EL (cell line): ENCODE measurements at regions not wholly inside any gene's neighbourhood (a gene's known extent, or its start where the extent isn't known, plus 50 kb on each side); places are given as distances from the start of the nearest gene placed in this dataset.
"Not testable (repeated sequence)": the region's sequence is repeated elsewhere in the genome, so short reads cannot be mapped to it uniquely, and the experiment has no call there.

ENCODE experiments used
- DNase-seq: peaks from one replicate; pipeline ENCODE4 v3.0.0-alpha.2; 2016

DNA sequence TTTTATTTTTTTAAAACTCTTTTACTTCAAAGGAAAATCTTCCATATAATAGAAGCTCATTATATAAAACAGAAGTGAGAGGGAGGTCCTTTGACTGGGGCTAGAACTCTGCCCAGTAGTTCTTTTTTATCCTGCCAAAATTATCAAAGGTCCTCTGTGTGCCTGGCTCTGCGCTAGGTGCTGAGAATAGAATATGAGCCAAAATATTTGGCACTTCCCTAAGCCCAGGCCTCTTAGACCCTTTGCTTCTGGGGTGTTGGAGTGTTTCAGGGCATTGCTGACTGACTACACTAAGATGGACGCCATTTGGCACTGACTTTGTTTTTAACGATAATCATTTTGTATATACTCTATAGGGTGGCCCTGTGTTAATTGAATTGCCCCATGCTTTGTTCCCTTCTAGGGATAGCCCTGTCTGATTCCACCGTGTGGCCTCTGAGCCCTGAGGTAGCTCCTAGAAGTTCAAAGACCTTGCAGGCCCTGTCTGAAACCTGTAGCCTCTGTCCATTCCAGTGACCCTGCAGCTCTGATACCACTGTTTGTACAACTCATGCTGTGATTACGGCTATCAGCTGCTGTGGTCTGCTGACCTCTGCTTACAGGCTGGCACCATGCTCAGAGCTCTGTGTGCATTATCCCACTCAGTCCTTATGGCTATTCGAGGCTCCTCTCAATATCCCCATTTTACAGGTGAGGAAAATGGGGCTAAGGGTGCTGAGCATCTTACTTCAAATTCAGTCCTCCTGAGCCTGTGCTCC lies 84.3 kb upstream of the SHB start:
- DNase-seq, result no peak

DNA sequence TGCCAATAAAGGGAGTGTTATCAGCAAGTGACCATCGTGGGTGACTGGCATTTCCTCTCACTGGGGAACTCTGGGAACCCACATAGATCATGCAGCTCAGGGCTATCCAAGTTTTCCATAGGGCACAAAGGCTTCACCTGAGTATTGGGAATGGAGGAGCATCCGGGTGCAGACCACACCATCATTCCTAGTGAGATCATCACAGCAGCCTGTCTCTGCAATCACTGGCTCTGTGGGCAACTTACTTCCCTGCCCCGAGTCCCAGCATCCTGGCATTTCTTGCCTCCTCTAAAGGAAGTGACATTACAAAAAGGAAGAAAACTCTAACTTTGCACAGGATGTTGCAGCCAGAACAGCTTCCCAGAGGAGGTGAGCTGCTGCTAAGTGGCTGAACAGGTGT lies 80.6 kb upstream of the SHB start:
- DNase-seq, result no peak

DNA sequence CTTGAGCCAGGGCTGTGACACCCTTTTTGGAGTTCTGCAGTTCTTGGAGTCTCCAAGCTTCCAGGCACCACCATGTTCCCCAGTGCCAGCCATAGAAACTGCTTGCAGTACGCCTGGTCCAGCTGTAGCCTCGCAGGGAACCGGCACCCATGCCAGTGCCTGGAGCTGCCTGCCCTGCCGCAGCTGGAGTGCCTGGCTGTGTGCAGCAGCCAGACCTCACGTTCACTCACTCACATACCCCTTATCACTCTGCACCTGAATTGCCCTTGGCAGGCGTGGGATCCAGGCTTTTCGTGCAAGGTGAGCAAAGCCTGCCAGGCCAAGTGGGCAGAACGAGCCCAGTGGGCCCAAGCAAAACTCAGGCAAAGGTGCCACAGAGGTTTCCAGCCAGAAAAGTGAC lies 77.8 kb upstream of the SHB start:
- DNase-seq, result no peak

DNA sequence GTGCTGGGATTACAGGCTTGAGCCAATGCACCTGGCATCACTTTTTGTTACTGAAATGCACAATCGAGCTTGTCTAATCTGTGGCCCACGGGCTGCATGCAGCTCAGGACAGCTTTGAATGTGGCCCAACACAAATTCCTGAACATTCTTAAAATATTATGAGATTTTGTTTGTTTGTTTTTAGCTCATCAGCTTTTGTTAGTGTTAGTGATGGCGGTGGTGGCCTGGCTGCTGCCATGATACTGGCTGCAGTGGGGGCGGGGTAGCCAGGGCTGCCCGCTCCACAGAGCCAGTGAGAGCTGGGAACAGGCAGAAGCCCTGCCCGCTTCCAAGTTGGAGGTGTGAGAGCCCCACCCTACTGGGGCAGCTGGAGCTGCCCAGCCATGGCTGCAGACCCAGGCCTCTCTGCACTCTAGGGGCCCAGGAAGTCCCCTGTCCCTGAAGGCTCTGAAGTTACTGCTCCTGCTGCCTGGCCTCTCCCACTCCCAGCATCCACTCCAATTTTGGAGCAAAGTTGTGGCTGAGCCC lies 76.6 kb upstream of the SHB start:
- DNase-seq, result no peak

DNA sequence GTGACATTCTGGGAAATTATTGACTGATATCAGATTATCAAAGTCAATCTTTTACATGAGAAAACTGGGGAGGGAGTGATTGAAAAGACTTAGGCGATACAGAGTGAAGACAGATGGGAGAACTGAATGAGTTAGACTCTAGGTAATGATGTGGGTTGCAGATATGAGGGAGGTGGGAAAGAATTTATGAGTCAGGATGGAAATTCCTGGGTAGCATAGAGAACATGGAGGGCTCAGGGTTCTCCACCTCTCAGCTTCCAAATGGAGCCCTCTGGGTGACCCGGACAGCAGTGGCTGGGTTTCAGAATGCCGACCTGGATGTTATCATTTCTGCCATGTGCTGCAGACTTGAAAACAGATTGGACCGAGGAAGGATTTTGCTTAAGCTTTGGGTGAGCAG lies 75.4 kb upstream of the SHB start:
- peak; percentile 77 for DNase-seq

DNA sequence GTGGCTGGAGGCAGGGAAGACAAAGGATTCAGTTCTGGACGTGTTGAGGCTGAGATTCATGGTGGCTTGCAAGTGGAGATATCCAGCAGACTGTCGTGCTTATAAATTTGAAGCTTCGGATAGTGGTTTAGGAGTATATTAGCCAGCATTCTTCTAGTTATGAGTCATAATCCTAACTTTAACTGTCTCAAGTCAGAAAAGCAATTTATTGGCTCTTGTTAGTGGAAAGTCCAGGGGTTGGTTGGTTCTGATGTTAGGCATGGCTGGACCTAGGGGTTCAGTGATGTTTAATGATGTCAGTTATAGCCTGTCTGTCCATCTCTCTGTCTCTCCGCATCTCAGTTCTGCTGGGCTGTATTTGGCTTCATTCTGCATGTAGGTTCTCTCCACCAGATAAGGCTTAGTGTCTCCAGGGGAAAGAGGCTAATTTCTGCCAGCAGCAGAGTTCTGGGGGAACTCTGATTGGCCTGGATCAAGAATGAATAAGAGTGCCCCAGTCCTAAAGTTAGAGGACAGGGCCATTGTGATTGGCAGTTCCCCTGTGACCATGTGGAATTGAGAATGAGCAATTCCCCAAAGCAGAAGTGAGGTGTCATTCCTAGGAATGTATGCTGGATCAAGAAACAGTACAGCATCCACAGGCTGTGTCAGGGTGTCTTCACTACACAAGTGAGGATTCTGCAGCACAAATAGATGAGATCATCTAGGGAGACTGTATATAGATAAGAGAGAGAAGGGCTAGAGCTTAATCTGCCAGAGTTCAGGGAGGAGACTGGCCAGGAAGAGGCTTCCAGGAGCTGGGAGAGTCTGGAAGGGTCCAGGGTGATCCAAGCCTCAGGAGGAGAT lies 72.9 kb upstream of the SHB start:
- DNase-seq, result peak; percentile 84

DNA sequence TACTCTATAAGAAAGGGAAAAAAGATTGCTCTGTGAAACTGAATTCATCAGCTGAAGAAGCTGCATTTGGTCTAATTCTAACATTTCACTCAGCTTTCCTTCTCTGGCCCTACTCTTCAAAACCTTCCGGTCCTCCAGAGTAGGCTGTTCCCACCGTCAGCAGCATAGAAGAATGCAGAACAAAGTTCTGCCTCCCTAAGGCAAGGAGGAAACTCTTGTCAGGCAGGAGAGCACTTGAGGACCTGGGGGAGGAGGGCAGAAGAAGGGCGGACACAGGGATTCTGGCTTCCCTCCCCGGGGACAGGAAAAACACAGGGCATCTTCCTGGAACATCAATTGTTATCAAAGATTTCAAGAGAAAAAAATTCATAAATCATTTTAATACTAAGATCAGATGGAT lies 69.2 kb upstream of the SHB start:
- DNase-seq, result no peak

DNA sequence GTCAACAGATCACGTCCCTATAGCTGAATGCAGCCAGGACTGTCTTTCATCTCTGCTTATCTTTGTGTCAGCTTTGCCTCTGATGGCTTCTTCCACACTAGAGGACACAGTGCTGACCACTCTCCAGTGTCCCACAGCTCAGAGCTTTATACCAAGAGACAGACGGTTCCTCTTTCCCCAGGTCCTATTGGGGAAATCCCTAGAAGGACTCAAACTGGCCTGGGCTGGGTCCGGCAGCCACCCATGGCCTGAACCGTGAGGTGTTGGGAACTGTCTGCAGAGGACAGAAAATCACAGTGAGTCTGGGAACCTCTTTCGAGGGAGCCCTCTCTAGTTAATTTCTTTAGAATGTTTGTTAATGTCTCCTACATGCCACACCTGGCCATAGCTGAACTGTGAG lies 68.3 kb upstream of the SHB start:
- DNase-seq, result no peak

DNA sequence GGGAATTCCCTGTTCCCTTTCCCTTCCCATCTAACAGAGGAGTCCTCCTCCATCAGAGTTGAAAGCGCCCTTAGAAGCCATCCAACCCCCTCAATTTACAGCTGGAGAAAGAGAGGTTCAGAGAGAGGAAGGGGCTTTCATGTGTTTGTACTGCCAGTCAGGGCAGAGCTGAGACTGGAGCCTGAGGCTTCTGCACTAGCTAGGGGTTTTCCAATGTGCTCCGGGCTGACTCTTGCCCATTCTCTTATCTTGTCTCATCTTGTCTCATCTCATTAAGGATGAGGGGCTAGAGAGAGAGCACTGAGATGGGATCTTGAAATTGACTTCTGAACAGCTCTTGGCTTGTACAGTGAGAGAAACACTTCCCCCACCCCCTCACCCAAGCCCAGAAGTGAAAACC lies 67.4 kb upstream of the SHB start:
- no peak for DNase-seq

DNA sequence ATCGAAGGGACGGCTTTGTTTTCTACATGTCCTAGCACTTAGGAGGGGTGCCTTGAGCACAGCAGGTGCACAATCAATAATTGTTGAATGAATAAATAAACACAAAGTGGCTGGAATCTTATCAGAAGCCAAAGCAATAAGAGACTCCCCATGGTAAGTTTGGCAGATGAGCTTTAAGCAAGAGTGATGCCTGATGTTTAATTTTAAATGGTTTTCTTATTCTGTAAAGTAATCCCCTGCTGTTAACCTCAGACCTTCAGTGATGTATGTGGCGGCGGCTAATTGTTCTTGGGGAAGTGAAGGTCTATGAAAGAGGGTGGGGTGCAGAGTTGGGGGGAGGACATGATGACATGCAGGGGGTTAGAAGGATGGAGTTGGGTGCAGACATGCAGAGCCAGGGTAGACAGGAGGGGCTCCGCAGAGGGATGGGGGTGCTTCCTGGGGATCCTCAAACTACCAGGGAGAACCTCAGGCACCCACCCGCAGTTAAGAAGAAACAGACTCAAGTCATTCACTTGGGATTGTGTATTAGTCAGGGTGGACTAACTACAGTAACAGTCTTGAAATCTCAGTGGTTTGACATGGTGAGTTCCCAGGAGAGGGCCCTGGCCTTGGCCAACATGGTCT lies 65.7 kb upstream of the SHB start:
- DNase-seq, result no peak

DNA sequence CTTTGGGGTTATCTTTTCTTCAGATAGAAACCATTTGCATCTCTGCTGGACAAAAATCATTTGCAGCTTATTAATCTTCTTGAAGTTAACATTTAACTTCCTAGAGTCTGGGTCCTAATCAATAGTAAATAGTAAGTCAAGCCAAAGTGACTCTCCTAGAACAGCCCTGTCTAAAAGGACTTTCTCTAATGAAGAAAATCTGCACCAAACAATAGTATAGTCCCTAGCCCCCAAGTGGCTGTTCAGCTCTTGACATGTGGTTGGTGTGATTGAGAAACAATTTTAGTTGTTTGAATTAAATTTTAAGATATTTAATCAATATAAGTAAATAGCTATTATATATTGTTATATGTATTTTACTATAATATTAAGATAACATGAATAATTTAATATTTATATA lies 64.6 kb upstream of the SHB start:
- no peak for DNase-seq

DNA sequence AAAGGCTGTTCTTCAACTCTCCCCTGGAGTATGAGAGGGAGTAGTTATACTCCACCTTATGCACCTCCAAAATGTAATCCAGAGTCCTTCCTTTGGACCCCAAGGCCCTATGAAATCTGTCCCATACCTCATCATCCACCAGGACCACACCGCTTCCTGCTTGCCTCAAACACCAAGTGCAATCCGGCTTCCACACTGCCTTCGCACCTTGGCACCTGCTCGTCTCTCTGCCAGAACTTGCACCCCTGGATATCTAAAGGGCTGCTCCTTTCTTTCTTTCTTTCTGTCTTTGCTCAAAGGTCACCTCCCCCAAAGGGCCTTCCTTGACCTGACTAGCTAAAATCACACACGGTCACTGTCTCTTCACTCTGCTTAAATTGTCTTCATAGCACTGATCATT lies 63.9 kb upstream of the SHB start:
- DNase-seq, result no peak

DNA sequence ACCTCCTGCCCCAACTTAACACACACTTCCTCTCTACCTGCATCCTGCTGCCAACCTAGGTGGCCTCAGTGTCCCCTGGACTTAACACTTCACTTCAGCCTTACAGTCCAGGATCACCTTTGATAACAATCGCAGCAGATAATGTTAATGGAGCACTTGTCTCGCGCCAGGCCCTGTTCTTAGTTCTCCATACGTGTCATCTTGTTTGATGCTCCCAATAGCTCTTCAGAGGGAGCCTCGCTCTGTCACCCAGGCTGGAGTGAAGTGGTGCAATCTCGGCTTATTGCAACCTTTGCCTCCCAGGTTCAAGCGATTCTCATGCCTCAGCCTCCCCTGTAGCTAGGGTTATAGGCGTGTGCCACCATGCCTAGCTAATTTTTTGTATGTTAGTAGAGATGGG lies 62.7 kb upstream of the SHB start:
- DNase-seq, result no peak

DNA sequence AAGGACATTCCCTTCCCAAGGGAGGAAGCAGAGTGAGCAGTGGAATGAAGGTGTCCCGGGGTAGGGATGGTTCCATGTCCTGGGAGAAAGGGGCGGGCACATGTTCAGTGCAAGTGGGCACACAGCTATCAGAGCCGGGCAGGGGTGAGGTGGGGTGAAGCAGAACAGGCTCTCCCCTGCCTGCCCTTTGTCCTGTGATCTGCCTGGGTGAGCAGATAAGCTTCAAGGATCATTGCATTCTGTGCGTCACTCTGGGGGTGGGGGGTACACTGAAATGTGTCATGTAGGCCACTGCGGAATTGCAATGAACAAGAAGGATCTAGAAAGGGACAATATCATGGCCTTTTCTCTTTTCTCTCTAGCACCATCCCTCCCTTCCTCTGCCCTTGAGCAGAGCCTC lies 61.7 kb upstream of the SHB start:
- no peak for DNase-seq

DNA sequence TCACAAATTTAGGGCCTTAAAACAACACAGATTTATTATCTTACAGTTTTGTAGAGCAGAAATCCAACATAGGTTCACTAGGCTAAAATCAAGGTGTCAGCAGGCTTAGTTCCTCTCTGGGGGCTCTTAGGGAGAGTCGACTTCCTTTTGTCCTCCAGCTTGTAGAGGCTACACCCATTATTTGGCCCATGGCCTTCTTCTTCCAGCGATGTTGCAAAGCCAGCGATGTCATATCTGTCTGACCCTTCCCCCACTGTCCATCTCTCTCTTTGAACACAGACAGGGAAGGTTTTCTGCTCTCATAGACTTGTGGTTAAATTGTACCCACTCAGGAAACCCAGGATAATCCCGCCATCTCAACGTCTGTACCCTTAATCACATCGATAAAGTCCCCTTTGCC lies 60.3 kb upstream of the SHB start:
- no peak for DNase-seq

DNA sequence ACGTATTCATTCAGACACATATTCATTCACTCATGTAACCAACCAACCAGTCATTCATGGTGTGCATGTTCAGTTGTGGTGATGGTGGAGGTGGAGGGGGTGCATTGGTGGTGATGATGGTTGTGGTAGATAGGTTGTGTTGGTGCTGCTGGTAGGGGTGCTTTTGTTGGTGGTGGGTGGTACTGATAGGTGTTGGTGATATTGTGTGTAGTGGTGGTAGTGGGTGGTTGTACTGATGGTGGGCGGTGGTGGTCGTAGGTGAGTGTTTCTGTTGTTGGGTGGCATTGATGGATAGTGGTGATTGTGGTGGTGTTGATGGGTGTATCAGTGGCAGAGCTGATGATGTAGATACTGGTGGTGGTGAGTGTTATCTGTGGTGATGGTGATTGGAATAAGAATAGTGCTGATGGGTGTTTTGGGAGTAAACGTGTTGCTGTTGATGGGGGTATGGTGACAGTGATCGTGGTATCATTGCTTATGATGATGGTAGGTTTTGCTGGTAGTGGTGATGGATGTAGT lies 59.8 kb upstream of the SHB start:
- DNase-seq, result no peak

DNA sequence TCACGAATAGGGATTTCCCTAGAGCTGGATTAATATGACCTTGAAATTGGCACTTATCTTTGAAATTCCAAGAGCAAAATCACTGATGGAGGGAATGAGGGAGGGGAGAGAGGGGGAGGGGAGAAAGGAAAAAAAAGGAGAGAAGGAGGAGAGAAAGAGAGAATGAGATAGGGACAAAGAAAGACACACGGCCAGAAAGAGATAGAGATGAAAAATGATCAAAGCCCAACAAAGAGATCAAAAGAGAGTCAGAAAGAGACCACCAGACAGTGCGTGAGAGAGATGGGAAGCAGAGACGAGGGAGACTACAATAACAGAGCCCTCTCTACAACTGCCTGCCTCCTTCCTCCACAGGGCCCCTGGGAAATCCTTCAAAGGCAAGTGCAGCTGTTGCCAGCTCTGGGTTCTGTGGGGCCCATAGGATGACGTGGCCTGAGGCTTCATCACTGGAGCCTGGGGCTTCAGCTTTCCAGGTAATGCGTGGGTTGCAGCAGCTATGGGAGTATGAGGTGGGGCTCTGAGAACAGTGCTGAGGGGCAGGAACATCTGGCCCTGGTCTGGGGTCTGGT lies 58.3 kb upstream of the SHB start:
- peak; percentile 26 for DNase-seq

DNA sequence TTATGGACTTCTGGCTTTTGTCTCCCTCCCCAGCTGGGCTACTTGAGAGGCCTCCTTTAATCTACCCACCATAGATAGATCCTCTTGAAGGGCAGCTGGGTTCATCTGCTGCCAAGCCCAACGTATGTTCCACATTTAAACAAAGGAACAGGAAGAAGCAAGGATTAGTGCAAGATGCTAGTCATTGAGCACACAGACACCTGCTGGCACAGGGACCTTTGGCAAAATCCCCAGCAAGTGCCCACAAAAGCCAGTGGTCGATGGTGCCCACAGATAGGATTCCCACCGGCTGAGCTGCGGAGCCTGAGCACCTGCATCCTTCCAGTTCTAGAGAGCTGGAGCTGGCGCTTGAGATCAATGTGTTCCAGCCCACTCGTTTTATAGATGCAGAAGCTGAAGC lies 57.7 kb upstream of the SHB start:
- DNase-seq, result no peak

DNA sequence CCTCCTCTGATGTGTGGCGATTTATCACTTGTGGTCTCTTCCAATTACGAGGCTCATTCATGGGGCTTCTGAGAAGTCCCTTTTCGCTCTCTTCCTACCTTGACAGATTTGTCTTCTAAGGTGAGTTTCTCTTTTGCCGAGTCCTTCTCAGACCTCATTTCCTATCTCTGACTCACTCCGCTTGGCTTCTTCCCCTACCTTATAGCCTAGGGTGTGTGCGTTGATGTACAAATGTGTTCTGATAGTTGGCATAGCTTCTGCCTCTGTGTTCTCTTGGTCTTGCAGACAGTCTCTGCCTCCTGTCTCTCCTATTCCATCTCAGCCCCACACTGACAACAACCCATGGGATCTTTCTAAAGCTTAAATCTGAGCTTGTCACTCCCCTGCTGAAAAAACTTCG lies 56.9 kb upstream of the SHB start:
- DNase-seq, result no peak

DNA sequence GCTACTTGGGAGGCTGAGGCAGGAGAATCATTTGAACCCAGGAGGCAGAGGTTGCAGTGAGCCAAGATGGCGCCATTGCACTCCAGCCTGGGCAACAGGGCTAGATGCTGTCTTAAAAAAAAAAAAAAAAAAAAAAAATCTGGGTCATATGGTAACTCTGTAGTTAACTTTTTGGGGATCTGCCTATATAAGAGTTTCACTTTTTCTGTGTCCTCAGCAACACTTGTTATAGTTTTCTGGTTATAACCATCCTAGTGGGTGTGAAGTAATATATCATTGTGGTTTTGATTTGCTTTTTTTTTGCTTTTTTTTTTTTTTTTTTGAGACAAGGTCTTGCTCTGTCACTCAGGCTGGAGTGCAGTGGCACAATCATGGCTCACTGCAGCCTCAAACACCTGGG lies 54.3 kb upstream of the SHB start:
- not testable (repeated sequence) for DNase-seq

DNA sequence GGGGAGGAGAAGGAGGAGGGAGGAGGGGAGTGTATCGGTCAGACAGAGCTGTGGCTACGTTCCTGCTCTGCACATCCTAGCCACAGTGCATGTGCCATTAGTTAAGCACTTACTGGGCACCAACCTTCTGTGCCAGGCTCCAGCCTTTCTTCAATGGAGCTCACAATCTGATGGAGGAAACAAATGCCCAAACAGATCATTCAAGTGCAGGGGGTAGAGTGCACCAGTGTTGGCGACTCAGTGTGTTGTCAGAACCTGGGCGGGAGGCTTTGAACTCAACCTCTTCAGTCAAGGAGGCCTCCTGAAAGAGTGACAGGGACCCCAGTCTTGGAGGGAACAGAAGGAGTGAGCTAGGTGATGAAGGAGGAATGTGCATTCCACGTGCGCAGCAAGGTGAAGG lies 51.9 kb upstream of the SHB start:
- no peak for DNase-seq

DNA sequence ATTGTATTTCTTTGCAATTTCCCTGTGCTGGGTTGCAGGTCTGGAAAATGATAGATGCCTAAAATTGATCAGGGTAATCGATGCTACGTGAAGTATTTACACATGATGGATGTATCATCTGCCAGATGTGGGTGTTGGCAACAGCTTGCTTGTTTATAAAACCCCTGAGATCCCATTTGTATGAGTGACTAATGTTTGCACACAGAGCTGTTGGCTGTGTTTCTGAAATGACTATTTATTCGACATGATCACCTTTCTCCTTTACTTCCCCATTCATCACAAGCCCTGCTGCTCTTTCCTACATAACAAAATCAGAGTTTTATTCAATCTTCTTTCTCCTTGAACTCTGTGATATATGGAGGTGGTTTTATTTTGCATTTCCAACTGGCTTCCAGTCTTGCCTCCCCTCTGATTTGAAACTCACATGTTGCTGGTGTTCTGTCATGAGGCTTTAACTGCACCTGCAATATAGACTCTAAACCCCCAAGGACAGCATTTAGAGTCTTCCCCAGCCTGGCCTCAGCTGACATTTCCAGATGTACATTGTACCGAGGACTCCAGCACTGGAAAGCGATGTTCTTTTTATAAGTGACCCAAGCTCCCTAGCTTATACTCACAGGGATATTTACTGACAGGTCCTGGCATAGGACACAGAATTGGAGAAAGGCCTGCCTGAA lies 50.7 kb upstream of the SHB start:
- no peak for DNase-seq
